HG03354 (cell line): ENCODE measurements at regions not wholly inside any gene's neighbourhood (a gene's known extent, or its start where the extent isn't known, plus 50 kb on each side); places are given as distances from the start of the nearest gene placed in this dataset.
"Not testable (repeated sequence)": the region's sequence is repeated elsewhere in the genome, so short reads cannot be mapped to it uniquely, and the experiment has no call there.

Source experiments
- ATAC-seq: cut with Tn5 transposase; IDR thresholded peaks from one replicate; pipeline ENCODE4 v1.9.1; 2021; ENCODE audit warnings: mild to moderate bottlenecking; ENCODE audit not compliant: unreplicated experiment, poor library complexity, severe bottlenecking

DNA sequence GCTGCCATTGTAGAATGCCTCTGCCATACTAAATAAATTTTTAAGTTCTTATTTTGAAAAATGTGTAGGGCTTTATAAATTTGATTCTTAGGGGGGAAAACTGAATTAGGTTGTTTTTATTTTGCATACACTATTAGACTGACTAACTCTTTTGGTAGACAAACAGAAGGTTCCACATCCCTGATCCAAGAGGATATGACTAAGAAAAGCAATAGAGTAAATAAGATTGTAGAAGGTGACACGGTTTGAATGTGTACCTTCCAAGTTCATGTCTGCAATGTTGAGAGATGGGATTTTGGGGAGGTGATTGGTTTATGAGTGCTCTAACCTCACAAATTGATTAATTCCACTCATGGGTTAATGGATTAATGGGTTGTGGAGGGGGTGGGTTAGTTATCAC lies 127.9 kb downstream of the GLUL start:
- ATAC-seq: no peak

DNA sequence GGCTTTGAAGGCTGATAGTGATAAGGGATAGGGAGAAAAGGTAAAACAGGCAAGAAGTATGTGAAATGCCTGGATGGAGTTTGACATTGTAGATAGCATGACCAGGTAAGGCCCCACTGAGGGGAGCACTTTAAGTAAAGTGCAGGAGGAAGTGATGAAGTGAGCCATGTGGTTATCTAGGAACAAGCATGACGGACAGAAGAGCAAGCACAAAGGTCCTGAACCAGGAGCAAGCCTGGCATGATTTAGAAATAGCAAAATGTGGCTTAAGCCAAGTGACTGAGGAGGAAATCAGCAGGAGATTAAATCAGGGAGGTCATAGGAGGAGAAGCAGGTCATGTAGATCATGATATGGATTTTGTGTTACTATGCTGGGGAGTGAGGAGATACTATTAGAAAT lies 129.2 kb downstream of the GLUL start:
- ATAC-seq: no peak

DNA sequence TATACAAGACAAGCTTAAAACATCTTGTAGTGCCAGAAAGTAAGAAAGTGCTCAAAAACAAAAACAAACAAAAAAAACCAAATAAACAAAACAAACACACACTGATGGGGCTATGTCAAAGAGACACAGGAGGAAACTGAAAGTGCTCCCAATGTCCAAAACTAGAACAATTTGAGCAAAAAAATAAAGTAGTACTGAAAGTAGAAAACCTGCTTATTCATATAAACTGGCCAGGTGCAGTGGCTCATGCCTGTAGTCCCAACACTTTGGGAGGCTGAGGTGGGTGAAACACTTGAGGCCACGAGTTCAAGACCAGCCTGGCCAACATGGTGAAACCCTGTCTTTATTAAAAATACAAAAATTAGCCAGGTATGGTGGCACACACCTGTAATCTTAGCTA lies 129.9 kb downstream of the GLUL start:
- peak; percentile 26 for ATAC-seq

DNA sequence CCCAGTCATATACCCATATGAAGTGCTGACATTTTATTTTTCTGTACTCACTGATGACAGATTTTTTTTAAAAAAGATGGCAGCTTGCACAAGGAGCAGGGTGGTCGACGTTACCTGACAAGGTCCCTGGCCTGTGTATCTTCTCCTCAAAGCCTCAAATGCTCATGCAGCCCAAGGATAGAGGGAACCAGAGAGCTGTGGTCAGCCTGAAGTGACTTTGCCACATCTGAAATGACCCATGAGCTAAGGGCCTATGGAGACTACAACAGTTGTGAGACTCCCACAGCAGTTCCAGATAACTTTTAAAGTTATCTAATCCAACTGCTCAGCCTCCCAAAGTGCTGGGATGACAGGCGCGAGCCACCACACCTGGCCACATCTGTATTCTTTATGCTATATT lies 131.1 kb downstream of the GLUL start:
- no peak for ATAC-seq

DNA sequence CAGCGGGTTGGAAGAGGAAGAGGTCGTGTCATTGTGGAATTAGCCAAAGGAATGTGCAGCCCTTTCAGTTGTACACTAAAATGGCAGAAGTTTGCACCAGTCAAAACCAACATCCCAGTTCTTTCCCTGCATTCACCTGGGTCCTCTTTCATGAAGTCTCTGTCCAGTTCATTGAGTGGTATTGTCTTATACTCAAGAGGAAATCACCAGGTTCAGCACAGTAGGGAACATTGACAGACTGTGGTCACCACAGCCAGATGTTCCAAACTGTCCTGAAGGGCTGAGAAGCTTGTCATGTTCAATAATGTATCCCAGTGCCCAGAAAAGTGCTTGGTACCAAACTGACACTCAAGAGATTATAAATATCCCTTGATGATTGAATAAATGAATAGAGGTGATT lies 131.6 kb downstream of the GLUL start:
- ATAC-seq: no peak

DNA sequence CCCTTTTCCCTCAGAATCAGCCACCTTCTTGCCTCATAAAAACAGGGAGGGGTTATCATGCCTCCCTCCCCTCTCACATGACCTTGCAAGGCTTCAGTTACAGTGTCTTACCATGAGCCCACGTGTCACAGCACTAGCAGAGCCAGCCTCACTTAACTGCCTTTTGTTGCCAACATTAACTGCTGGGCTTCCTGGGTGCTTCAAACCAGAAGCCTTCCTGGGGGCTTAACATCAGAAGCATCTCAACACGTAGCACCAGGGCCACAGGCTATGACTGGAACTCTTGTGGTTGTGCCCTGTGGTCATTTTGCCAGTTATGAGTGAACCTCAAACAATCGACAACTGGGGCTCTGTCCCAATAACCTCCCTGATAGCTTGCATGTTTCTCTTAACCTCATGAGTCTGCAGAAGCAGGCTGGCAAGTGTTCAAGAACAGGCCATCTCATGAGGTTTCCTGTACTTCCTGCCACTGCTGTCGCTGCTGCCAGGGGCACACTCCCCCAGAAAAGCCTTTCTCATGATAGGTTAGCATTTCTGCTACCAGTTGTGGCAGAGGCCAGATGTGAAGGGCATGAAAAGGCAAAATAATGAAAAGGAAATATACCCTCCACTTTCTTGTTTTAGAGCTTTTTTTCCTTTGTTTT lies 132.2 kb downstream of the GLUL start:
- ATAC-seq: peak; percentile 72

DNA sequence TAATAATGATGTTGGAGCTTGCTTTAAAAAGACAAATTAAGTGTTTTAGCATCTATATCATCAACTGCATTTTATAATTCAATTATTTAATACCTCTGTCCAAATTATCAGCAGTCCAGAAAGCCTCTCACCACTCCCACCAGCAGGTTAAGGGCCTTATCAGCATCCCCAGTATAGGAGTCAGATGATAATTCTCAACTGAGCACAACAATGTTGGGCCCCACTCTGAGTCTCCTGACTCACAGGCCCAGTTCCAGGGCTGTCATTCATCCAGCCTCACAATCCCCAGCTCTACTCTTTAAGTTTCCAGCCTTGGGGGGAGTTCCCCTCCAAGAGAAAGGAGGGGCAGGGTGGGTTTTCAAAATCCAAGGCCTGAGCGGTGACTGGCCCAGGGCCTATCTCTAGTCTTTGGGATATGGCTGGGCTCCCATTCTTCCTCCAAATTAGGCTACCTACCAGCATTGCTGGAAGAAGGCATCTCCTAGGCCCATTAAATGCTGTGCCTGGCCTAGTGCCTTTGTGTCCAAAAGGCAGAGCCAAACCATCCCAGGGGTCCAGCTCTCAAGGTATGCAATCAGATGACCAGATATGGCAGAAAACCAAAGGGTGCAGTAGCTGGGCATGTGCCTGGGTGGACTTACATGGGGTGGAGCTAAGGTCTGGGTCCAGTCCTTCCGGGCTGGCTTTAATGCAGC lies 134.1 kb downstream of the GLUL start:
- ATAC-seq: no peak

DNA sequence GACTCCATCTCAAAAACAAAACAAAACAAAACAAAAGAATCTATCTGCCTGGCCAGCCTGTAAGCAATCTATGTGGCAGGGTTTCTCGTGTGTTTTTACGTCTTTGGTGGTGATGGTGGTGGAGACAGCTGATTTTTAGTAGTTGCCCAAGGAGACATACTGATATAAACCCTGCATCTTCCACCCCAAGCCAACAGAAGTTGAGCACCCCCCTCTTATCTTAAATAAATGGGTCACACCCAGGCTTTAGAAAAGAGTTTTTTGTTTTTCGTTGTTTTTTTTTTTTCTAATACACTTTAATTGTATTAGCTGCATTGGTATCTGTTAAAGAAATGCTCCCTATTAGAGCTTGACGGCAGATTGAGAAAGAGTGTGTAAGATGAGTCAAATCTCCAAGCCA lies 134.7 kb downstream of the GLUL start:
- no peak for ATAC-seq

DNA sequence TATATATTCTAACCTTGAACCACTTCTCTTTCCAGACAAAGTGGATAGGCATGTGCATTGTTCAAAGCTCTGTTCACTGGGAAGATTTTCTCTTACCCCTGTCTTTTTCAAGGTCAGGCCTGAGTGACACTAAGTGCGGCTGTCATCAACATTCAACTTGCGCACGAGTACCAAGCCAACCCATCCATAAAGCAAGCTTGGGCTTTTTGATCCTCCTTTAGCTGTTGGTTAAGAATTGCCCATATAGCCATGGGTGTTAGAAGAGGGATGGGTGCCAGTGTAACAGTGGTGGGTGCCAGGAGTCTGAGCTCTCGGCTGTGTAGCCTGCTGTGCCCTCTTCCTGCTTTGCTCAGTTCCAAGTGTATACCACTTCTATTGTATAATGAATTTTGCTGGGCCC lies 136.1 kb downstream of the GLUL start:
- ATAC-seq: no peak

DNA sequence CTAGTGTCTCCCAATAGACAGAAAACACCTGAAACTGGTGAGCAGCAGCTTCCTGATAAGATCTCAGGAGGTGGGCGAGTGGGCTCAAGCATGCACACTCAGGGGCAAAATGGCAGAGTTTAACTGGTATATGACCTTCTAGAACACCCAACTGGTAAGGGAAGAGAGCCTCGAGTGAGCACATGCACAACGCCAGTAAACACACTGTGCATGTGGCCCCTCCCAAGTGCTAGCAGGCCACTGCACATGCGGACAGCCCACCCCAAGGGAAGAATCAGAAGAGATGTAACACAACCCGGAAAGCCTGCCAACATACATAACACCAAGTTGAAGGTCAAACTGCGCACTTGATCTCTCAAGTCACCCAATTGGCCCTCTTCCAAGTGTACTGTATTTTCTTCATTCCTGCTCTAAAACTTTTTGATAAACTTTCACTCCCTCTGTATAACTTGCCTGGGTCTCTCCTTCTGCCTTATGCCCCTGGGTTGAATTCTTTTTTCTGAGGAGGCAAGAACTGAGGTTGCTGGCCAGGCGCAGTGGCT lies 138.2 kb downstream of the GLUL start:
- no peak for ATAC-seq

DNA sequence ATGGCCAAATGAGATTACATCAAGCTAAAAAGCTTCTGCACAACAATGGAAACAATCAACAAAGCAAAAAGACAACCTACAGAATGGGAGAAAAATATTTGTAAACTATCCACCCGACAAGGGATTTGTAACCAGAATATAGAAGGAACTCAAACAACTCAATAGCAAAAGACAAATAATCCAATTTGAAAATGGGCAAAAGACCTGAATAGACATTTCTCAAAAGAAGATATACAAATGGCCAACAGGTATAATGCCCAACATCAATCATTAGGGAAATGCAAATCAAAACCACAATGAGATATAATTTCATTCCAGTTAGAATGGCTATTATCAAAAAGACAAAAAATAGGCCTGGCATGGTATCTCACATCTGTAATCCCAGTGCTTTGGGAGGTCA lies 140.0 kb downstream of the GLUL start:
- no peak for ATAC-seq

DNA sequence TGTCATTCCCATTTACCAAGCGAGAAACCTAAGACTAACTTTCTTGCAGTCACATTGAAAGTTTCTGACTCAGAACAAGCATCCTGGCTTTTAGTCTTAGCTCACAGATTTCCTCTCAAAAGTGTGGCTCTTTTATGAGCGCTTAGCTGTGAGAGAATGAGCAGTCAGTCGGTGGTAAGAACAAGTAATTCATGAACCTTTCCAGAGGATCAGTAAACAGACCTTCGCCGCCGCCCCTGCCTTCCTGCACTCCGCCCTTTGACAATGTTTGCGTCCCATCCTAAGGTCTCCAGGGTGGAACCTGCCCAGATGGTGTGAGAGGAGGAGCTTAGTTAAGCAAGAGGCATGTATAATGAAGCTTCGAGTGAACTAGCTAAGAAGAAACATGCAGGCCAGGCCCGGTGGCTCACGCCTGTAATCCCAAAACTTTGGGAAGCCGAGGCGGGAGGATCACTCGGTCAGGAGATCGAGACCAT lies 142.4 kb downstream of the GLUL start:
- ATAC-seq: peak; percentile 53

DNA sequence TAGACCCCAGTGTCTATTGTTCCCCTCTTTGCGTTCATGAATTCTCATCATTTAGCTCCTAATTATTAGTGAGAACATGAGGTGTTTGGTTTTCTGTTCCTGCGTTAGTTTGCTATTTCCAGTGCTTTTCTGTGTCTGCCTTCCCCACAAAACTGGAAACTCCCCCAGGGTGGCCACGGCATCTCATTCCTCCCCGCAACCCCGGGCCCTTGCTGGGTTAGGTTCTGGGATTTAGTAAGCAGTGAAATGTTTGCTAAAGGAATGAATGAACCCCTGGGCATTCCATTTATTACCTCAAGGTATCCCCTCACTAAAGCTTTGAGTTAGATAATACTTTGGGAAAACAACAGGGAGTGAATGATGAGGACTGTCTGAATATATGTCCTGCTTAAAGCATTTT lies 142.9 kb downstream of the GLUL start:
- ATAC-seq: peak; percentile 4

DNA sequence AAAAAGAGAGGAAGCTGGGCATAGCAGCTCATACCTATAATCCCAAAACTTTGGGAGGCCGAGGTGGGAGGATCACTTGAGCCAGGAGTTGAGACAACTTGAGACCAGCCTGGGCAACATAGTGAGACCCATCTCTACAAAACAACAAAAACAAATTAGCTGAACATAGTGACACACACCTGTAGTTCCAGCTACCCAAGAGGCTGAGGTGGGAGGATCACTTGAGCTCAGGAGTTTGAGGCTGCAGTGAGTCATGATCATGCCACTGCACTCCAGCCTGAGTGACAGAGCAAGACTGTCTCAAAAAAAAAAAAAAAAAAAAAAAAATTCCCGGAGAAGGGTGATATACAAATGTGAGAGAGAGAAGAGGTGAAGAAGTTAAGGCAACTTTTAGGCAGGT lies 143.8 kb downstream of the GLUL start:
- not testable (repeated sequence) for ATAC-seq

DNA sequence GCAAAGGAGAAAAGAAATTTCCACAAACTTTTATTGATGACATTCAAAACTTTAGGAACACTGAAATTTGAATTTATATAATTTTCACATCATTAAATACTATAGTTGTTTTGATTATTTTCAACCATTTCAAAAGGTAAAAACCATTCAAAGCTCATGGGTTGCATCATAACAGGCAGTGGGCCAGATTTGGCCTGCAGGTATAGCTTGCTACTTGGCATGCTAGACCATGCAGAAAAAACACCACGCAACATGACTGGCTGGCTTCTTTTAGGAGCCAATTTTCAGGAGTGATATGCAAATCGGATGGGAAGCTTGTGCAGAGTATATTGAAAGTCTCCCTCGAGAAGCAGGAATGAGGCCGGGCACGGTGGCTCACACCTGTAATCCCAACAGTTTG lies 144.8 kb downstream of the GLUL start:
- no peak for ATAC-seq

DNA sequence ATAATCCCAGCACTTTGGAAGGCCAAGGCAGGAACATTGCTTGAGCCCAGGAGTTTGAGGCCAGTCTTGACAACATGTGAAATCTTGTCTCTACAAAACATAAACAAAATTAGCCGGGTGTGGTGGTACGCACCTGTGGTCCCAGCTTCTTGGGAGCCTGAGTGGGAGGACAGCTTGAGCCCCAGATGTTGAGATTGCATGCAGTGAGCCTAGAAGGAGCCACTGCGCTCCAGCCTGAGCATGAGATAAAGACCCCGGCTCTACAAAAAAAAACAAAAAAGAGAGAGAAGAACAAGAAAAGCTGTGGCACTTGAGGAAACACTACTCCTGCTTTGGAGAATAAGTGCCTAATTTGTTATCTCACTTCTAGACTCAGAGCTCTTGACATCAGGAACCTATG lies 146.6 kb downstream of the GLUL start:
- no peak for ATAC-seq

DNA sequence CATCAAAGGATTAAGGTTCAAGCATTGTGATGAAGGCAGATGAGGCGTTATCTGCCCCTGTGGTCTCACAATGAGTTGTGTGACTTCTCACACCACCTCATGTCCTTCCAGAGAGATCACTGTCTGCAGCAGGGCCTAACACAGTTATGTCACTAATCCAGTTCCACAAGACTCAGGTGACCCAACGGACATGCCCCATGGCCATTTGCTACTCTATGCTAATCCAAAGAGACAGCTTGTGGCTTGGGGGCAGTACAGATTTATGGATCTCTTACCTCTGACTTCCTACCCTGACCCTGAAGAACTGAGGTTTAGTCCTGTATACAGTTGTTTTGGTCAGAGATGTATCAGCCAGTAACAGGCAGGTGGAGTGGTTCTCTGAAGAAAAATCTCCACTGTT lies 147.1 kb downstream of the GLUL start:
- ATAC-seq: no peak

DNA sequence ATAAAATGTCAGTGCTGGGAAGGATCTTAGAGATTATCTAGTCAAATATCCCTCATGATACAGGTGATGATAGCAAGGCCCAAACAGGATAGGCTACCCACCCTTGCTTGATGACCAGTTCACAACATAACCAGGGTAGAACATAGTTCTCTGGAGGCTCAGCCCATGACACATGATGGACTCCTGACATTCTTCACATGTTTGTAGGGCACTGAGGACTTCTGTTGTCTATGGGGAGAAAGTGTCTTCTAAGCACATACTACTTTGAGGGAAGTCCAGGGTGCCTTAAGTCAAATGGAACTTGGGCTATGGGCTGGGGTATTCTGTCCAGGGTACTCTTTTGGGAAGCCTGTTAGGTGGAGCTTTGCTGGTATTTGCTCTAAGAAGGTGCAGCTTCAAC lies 148.9 kb downstream of the GLUL start:
- ATAC-seq: no peak

DNA sequence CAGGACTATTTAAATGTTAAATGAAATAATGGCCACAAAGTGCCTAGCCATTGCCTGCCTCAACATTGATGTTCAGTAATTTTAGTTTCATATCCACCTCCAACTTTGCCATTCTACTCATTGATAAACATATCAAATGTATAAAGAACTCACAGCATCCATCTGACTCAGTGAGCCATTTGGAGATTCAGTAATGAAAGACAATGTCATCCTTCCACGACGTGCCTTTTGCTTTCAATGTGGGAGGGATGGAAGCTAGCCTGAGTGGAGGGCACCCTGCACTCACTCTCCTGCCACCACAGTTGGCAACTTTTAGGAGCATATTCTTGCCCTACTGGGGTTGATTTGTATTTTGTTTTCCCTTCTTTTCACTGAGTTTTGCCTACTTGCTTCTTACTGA lies 151.5 kb downstream of the GLUL start:
- no peak for ATAC-seq

DNA sequence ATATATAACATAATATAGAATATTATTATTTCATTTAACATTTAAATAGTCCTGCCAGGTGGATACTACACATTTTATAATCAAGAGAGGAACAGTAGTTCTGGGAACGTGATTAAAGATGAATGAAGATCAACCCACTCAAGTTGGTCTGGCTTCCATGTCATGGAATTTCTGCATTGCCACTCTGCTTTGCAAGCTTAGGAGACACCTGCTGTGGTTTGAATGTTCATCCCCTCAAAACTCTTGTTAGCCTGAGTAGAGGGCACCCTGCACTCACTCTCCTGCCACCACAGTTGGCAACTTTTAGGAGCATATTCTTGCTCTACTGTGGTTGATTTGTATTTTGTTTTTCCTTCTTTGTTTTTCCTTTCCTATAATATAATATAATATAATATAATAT lies 153.2 kb downstream of the GLUL start:
- ATAC-seq: no peak

DNA sequence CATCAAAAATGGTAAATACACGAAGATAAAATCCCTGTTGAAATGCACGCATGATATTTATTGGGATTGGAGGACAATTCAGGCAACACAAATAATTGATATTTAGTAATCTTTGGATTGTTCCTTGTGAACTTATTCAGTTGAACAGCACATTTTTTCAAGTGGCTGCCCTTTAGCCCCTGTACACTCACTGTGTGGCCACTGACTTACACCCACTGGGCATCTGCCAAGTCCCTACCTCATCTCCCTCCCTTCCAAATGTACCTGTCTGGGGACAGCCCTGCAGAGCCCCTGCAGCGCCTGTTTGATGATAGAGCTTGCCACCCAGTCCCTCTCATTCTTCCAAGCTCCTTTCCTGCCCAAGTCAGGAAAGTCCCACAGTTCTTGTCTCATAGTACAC lies 154.3 kb downstream of the GLUL start:
- no peak for ATAC-seq
